ENCODE measurements at regions not wholly inside any gene's neighbourhood (a gene's known extent, or its start where the extent isn't known, plus 50 kb on each side); places are given as distances from the start of the nearest gene placed in this dataset.

DNA sequence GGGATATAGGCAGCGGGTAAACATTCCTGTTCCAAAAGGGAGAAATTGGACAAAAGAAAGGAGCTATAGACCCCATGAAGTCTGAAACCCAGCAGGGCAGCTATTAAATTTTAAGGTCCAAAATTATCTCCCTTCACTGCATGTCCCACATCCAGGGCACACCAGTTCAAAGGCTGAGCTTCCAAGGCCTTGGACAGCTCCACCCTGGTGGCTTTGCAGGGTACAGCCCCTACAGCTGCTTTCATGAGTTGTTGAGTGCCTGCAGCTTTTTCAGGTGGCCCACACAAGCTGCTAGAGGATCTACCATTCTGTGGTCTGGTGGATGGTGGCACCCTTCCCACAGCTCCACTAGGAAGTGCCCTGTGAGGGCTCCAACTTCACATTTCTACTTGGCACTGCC lies 662.5 kb upstream of the PKN2 start:
- no peaks in the 10 kb centered on the region for H3K79me2 ChIP-seq (ENCODE audit: insufficient read depth, low read length)
- no peak overlapping the region for H3K27ac ChIP-seq (ENCODE audit: low read depth in 1 of 2, low read length in 2 of 2)
- Mint-ChIP-seq H3K27ac (no peak overlapping the region), H3K36me3 (no peaks in the 10 kb centered on the region), H3K4me1 (peaks cover 5% of the 10 kb centered on the region), H3K27me3 (ENCODE audit: low read depth in 3 of 3) (no peaks in the 10 kb centered on the region), H3K9me3 (peaks cover 6 to 16% (median 10%) of the 10 kb centered on the region in 7 donors), H3K4me3 (no peak overlapping the region)
- no peak overlapping the region for H2AFZ ChIP-seq (ENCODE audit: insufficient read depth, low read depth, low read length, poor library complexity, severe bottlenecking)
- intact Hi-C loops (cut with micrococcal nuclease) = no loop called here
- no peak overlapping the region for H3K9ac ChIP-seq (ENCODE audit: insufficient read depth, low read length, poor library complexity, severe bottlenecking)
- no peaks in the 10 kb centered on the region for H3K9me3 ChIP-seq (replicated peaks in 1 of 2; ENCODE audit: control insufficient read depth in 1 of 2, insufficient read depth in 1 of 2, low read length in 2 of 2)
- H3K36me3 ChIP-seq (replicated peaks in 1 of 2; ENCODE audit: control insufficient read depth in 1 of 2, insufficient read depth in 2 of 2, low read length in 2 of 2) = no peaks in the 10 kb centered on the region
- peaks cover 0 to 3% of the 10 kb centered on the region in 2 donors for H3K4me1 ChIP-seq (ENCODE audit: control insufficient read depth in 1 of 2, insufficient read depth in 2 of 2, low read length in 2 of 2)
- H3K27me3 ChIP-seq (ENCODE audit: control insufficient read depth in 2 of 2, insufficient read depth in 2 of 2, low read length in 2 of 2) = no peaks in the 10 kb centered on the region
- no peak overlapping the region for H3K4me3 ChIP-seq (replicated peaks in 1 of 3; ENCODE audit: low read depth in 2 of 3, low read length in 3 of 3)
- WGBS (ENCODE audit: insufficient coverage) = no CpG with 5 or more reads among the region's 1 CpG
- DNase-seq = no peak
- TF ChIP-seq, protein P1, sequence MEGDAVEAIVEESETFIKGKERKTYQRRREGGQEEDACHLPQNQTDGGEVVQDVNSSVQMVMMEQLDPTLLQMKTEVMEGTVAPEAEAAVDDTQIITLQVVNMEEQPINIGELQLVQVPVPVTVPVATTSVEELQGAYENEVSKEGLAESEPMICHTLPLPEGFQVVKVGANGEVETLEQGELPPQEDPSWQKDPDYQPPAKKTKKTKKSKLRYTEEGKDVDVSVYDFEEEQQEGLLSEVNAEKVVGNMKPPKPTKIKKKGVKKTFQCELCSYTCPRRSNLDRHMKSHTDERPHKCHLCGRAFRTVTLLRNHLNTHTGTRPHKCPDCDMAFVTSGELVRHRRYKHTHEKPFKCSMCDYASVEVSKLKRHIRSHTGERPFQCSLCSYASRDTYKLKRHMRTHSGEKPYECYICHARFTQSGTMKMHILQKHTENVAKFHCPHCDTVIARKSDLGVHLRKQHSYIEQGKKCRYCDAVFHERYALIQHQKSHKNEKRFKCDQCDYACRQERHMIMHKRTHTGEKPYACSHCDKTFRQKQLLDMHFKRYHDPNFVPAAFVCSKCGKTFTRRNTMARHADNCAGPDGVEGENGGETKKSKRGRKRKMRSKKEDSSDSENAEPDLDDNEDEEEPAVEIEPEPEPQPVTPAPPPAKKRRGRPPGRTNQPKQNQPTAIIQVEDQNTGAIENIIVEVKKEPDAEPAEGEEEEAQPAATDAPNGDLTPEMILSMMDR (IDR thresholded peaks at IDR 0.05) = no peak
- H4K20me1 ChIP-seq (ENCODE audit: insufficient read depth, low read length) = no peaks in the 10 kb centered on the region
- no peak overlapping the region for H3K4me2 ChIP-seq (replicated peaks; ENCODE audit: extremely low read depth, low read length, poor library complexity, severe bottlenecking)

DNA sequence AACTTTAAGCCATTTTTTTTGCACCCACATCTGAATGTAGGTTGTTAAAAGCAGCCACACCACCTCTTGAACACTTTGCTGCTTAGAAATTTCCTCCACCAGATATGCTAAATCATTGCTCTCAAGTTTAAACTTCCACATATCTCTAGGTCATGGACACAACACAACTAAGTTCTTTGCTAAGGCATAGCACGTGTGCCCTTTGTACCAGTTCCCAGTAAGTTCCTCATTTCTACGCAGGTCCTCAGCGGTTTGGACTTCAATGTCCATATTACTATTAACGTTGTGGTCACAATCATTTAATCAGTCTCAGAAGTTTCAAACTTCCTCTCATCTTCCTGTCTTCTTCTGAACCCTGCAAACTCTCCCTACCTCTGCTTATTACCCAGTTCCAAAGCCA lies 661.6 kb upstream of the PKN2 start:
- Histone ChIP-seq H4K20me1 (ENCODE audit: insufficient read depth, low read length) (no peaks in the 10 kb centered on the region), H3K27ac (ENCODE audit: low read depth in 1 of 2, low read length in 2 of 2) (no peak overlapping the region), H3K79me2 (ENCODE audit: insufficient read depth, low read length) (no peaks in the 10 kb centered on the region), H3K4me1 (ENCODE audit: control insufficient read depth in 1 of 2, insufficient read depth in 2 of 2, low read length in 2 of 2) (peaks cover 0 to 3% of the 10 kb centered on the region in 2 donors), H3K4me2 (replicated peaks; ENCODE audit: extremely low read depth, low read length, poor library complexity, severe bottlenecking) (no peak overlapping the region), H3K9me3 (replicated peaks in 1 of 2; ENCODE audit: control insufficient read depth in 1 of 2, insufficient read depth in 1 of 2, low read length in 2 of 2) (no peaks in the 10 kb centered on the region), H3K4me3 (replicated peaks in 1 of 3; ENCODE audit: low read depth in 2 of 3, low read length in 3 of 3) (no peak overlapping the region), H3K36me3 (replicated peaks in 1 of 2; ENCODE audit: control insufficient read depth in 1 of 2, insufficient read depth in 2 of 2, low read length in 2 of 2) (no peaks in the 10 kb centered on the region), H3K9ac (ENCODE audit: insufficient read depth, low read length, poor library complexity, severe bottlenecking) (no peak overlapping the region), H2AFZ (ENCODE audit: insufficient read depth, low read depth, low read length, poor library complexity, severe bottlenecking) (no peak overlapping the region), H3K27me3 (ENCODE audit: control insufficient read depth in 2 of 2, insufficient read depth in 2 of 2, low read length in 2 of 2) (no peaks in the 10 kb centered on the region)
- 11% methylated on average over 4 of the region's 4 CpGs for WGBS (ENCODE audit: insufficient coverage)
- TF ChIP-seq, protein P1 (IDR thresholded peaks at IDR 0.05) = no peak
- Mint-ChIP-seq H3K27me3 (ENCODE audit: low read depth in 3 of 3) (no peaks in the 10 kb centered on the region), H3K4me3 (no peak overlapping the region), H3K4me1 (peaks cover 5% of the 10 kb centered on the region), H3K27ac (peak overlapping the region in 1 of 7 donors; percentile 21), H3K9me3 (peaks cover 6 to 18% (median 14%) of the 10 kb centered on the region in 7 donors), H3K36me3 (no peaks in the 10 kb centered on the region)
- intact Hi-C loops (cut with micrococcal nuclease) = no loop called here
- peak in 2 of 3 donors; percentile 3 to 21 for DNase-seq

Data from CD14-positive monocyte (primary cell).